T-helper 1 cell treated with Interleukin-12 subunit alpha and Interleukin-12 subunit beta and Interleukin-4 antibody, amounts not matched to agents 30 μg/mL and 1 μg/mL, for 36 hours (primary cell): ENCODE measurements at regions not wholly inside any gene's neighbourhood (a gene's known extent, or its start where the extent isn't known, plus 50 kb on each side); places are given as distances from the start of the nearest gene placed in this dataset.

ENCODE experiments used
- H3K27ac Mint-ChIP-seq: one replicate; pipeline ENCODE4 v1.8.0; 2021; ENCODE audit warnings: mild to moderate bottlenecking, mixed read lengths
- H3K27me3 Mint-ChIP-seq: one replicate; pipeline ENCODE4 v1.8.0; 2021; ENCODE audit warnings: low read depth, mixed read lengths
- H3K36me3 Mint-ChIP-seq: one replicate; pipeline ENCODE4 v1.8.0; 2021; ENCODE audit warnings: low read depth, mixed read lengths
- H3K4me1 Mint-ChIP-seq: one replicate; pipeline ENCODE4 v1.8.0; 2021; ENCODE audit warnings: low read depth, mixed read lengths
- H3K4me3 Mint-ChIP-seq: one replicate; pipeline ENCODE4 v1.8.0; 2021; ENCODE audit warnings: mild to moderate bottlenecking, moderate library complexity, mixed read lengths
- H3K9me3 Mint-ChIP-seq: one replicate; pipeline ENCODE4 v1.8.0; 2021; ENCODE audit warnings: mixed read lengths

- Mint-ChIP-seq H3K36me3 (no peaks in the 10 kb centered on the region), H3K27me3 (peaks cover 16% of the 10 kb centered on the region), H3K9me3 (no peaks in the 10 kb centered on the region), H3K4me1 (peaks cover 4% of the 10 kb centered on the region), H3K4me3 (no peak overlapping the region), H3K27ac (no peak overlapping the region)
Observed at GRCh38 chr2:104431701-104432121, 422.2 kb upstream of the POU3F3 start.

GRCh38 chr2:104432401-104432800 is 421.5 kb upstream of the POU3F3 start:
- no peaks in the 10 kb centered on the region for H3K9me3 Mint-ChIP-seq
- peaks cover 4% of the 10 kb centered on the region for H3K4me1 Mint-ChIP-seq
- no peaks in the 10 kb centered on the region for H3K36me3 Mint-ChIP-seq
- peaks cover 14% of the 10 kb centered on the region for H3K27me3 Mint-ChIP-seq
- H3K4me3 Mint-ChIP-seq = no peak overlapping the region
- H3K27ac Mint-ChIP-seq = no peak overlapping the region

- no peaks in the 10 kb centered on the region for H3K36me3 Mint-ChIP-seq
- no peak overlapping the region for H3K27ac Mint-ChIP-seq
- peaks cover 4% of the 10 kb centered on the region for H3K4me1 Mint-ChIP-seq
- H3K27me3 Mint-ChIP-seq = peaks cover 14% of the 10 kb centered on the region
- no peak overlapping the region for H3K4me3 Mint-ChIP-seq
- H3K9me3 Mint-ChIP-seq = no peaks in the 10 kb centered on the region
Observed at GRCh38 chr2:104432991-104433390, 420.9 kb upstream of the POU3F3 start.

GRCh38 chr2:104433657-104434056 is 420.3 kb upstream of the POU3F3 start:
- H3K27me3 Mint-ChIP-seq = peaks cover 14% of the 10 kb centered on the region
- no peaks in the 10 kb centered on the region for H3K36me3 Mint-ChIP-seq
- H3K4me1 Mint-ChIP-seq = peaks cover 4% of the 10 kb centered on the region
- H3K4me3 Mint-ChIP-seq = no peak overlapping the region
- H3K9me3 Mint-ChIP-seq = no peaks in the 10 kb centered on the region
- no peak overlapping the region for H3K27ac Mint-ChIP-seq

- peaks cover 4% of the 10 kb centered on the region for H3K4me1 Mint-ChIP-seq
- H3K27ac Mint-ChIP-seq = no peak overlapping the region
- H3K36me3 Mint-ChIP-seq = no peaks in the 10 kb centered on the region
- no peaks in the 10 kb centered on the region for H3K9me3 Mint-ChIP-seq
- H3K27me3 Mint-ChIP-seq = peaks cover 14% of the 10 kb centered on the region
- peak overlapping the region; percentile 69 for H3K4me3 Mint-ChIP-seq
Observed at GRCh38 chr2:104434318-104434792, 419.6 kb upstream of the POU3F3 start.

- H3K27ac Mint-ChIP-seq = no peak overlapping the region
- no peaks in the 10 kb centered on the region for H3K36me3 Mint-ChIP-seq
Observed at GRCh38 chr2:104434966-104435365, 418.9 kb upstream of the POU3F3 start.

GRCh38 chr2:104438481-104438880 is 415.4 kb upstream of the POU3F3 start:
- no peak overlapping the region for H3K4me3 Mint-ChIP-seq
- no peaks in the 10 kb centered on the region for H3K9me3 Mint-ChIP-seq
- H3K36me3 Mint-ChIP-seq = no peaks in the 10 kb centered on the region
- peaks cover 4% of the 10 kb centered on the region for H3K4me1 Mint-ChIP-seq
- peaks cover 10% of the 10 kb centered on the region for H3K27me3 Mint-ChIP-seq
- H3K27ac Mint-ChIP-seq = no peak overlapping the region

More at GRCh38 chr2:104434966-104435365, 418.9 kb upstream of the POU3F3 start:
- Mint-ChIP-seq H3K9me3 (no peaks in the 10 kb centered on the region), H3K4me1 (peaks cover 4% of the 10 kb centered on the region), H3K27me3 (peaks cover 14% of the 10 kb centered on the region), H3K4me3 (no peak overlapping the region)

GRCh38 chr2:104443145-104443544 is 410.8 kb upstream of the POU3F3 start:
- peaks cover under 1% of the 10 kb centered on the region for H3K4me1 Mint-ChIP-seq
- no peak overlapping the region for H3K27ac Mint-ChIP-seq
- H3K27me3 Mint-ChIP-seq = no peaks in the 10 kb centered on the region
- H3K9me3 Mint-ChIP-seq = no peaks in the 10 kb centered on the region
- no peaks in the 10 kb centered on the region for H3K36me3 Mint-ChIP-seq
- H3K4me3 Mint-ChIP-seq = no peak overlapping the region

GRCh38 chr2:104444392-104444791 is 409.5 kb upstream of the POU3F3 start:
- Mint-ChIP-seq H3K9me3 (no peaks in the 10 kb centered on the region), H3K36me3 (no peaks in the 10 kb centered on the region), H3K4me3 (no peak overlapping the region), H3K4me1 (peaks cover 4% of the 10 kb centered on the region), H3K27me3 (no peaks in the 10 kb centered on the region), H3K27ac (no peak overlapping the region)

- H3K4me3 Mint-ChIP-seq = no peak overlapping the region
- no peaks in the 10 kb centered on the region for H3K9me3 Mint-ChIP-seq
- H3K27ac Mint-ChIP-seq = no peak overlapping the region
- H3K4me1 Mint-ChIP-seq = peaks cover 4% of the 10 kb centered on the region
- H3K36me3 Mint-ChIP-seq = no peaks in the 10 kb centered on the region
- no peaks in the 10 kb centered on the region for H3K27me3 Mint-ChIP-seq
Observed at GRCh38 chr2:104444889-104445288, 409.0 kb upstream of the POU3F3 start.

- Mint-ChIP-seq H3K4me1 (peaks cover 4% of the 10 kb centered on the region), H3K4me3 (no peak overlapping the region), H3K9me3 (no peaks in the 10 kb centered on the region), H3K27ac (no peak overlapping the region), H3K27me3 (no peaks in the 10 kb centered on the region), H3K36me3 (no peaks in the 10 kb centered on the region)
Observed at GRCh38 chr2:104447831-104448434, 406.0 kb upstream of the POU3F3 start.

GRCh38 chr2:104448661-104449440 is 405.1 kb upstream of the POU3F3 start:
- Mint-ChIP-seq H3K9me3 (no peaks in the 10 kb centered on the region), H3K36me3 (no peaks in the 10 kb centered on the region), H3K27ac (no peak overlapping the region), H3K4me1 (peaks cover 4% of the 10 kb centered on the region), H3K4me3 (no peak overlapping the region), H3K27me3 (no peaks in the 10 kb centered on the region)

GRCh38 chr2:104452558-104452957 is 401.4 kb upstream of the POU3F3 start:
- no peaks in the 10 kb centered on the region for H3K9me3 Mint-ChIP-seq
- H3K36me3 Mint-ChIP-seq = no peaks in the 10 kb centered on the region
- no peaks in the 10 kb centered on the region for H3K27me3 Mint-ChIP-seq
- H3K4me1 Mint-ChIP-seq = peaks cover 4% of the 10 kb centered on the region
- no peak overlapping the region for H3K4me3 Mint-ChIP-seq
- no peak overlapping the region for H3K27ac Mint-ChIP-seq

- H3K27ac Mint-ChIP-seq = no peak overlapping the region
- no peaks in the 10 kb centered on the region for H3K27me3 Mint-ChIP-seq
- no peaks in the 10 kb centered on the region for H3K4me1 Mint-ChIP-seq
- H3K4me3 Mint-ChIP-seq = no peak overlapping the region
- H3K9me3 Mint-ChIP-seq = no peaks in the 10 kb centered on the region
- H3K36me3 Mint-ChIP-seq = no peaks in the 10 kb centered on the region
Observed at GRCh38 chr2:104462731-104463130, 391.2 kb upstream of the POU3F3 start.

- H3K4me1 Mint-ChIP-seq = no peaks in the 10 kb centered on the region
- H3K27ac Mint-ChIP-seq = no peak overlapping the region
- H3K36me3 Mint-ChIP-seq = no peaks in the 10 kb centered on the region
- H3K4me3 Mint-ChIP-seq = no peak overlapping the region
- no peaks in the 10 kb centered on the region for H3K27me3 Mint-ChIP-seq
- no peaks in the 10 kb centered on the region for H3K9me3 Mint-ChIP-seq
Observed at GRCh38 chr2:104465981-104466380, 387.9 kb upstream of the POU3F3 start.
